SK-N-MC (cell line): ENCODE measurements at regions not wholly inside any gene's neighbourhood (a gene's known extent, or its start where the extent isn't known, plus 50 kb on each side); places are given as distances from the start of the nearest gene placed in this dataset.

Source experiments
- DNase-seq: peaks from one replicate; pipeline ENCODE4 v3.0.0-alpha.2; 2011; ENCODE audit warnings: low read depth, low spot score
- H3K27ac ChIP-seq: fragments of 200-600 bp; sonication (generic); 2 replicates; pipeline ENCODE4 v1.5.1; 2016; ENCODE audit warnings: mixed run types
- H3K36me3 ChIP-seq: fragments of 200-600 bp; sonication (generic); 2 replicates; pipeline ENCODE4 v1.6.1; 2017; ENCODE audit warnings: antibody characterized with exemption, low read length, mixed read lengths; ENCODE audit not compliant: insufficient read depth
- H3K4me3 ChIP-seq: fragments of 200-600 bp; sonication (generic); 2 replicates; pipeline ENCODE4 v1.5.1; 2016
- H3K9ac ChIP-seq: fragments of 200-600 bp; sonication (generic); 2 replicates; pipeline ENCODE4 v1.8.0; 2017; ENCODE audit warnings: mixed run types, mixed read lengths; ENCODE audit not compliant: insufficient read length
- H3K9me3 ChIP-seq: fragments of 200-600 bp; sonication (generic); 2 replicates; pipeline ENCODE4 v1.6.1; 2017; ENCODE audit warnings: low read depth, mild to moderate bottlenecking, antibody characterized with exemption, low read length, moderate library complexity, mixed read lengths
- EZH2 ChIP-seq: fragments of 200-600 bp; sonication (generic); IDR thresholded peaks from one replicate; pipeline ENCODE4 v1.6.1; 2017; ENCODE audit warnings: antibody characterized with exemption
- FOXP2 ChIP-seq: optimal IDR thresholded peaks from 2 replicates; pipeline ENCODE3; 2011; ENCODE audit warnings: mild to moderate bottlenecking, moderate library complexity; ENCODE audit not compliant: insufficient read depth; ENCODE audit errors: extremely low read length, control extremely low read depth
- POLR2AphosphoS5 ChIP-seq: IDR thresholded peaks from 2 replicates; pipeline ENCODE4 v1.6.1; 2012; ENCODE audit warnings: mild to moderate bottlenecking, low read depth, low read length, borderline replicate concordance

GRCh38 chr13:80035096-80035495, 305.8 kb downstream of the SPRY2 start:
- no peak for TF ChIP-seq EZH2
- TF ChIP-seq POLR2AphosphoS5: no peak
- TF ChIP-seq FOXP2: no peak
- H3K27ac ChIP-seq: no peak overlapping the region
- H3K4me3 ChIP-seq: no peak overlapping the region
- H3K9me3 ChIP-seq: no peaks in the 10 kb centered on the region
- H3K9ac ChIP-seq: no peak overlapping the region
- DNase-seq: no peak
- no peaks in the 10 kb centered on the region for H3K36me3 ChIP-seq

- H3K27ac ChIP-seq: no peak overlapping the region
- H3K4me3 ChIP-seq: no peak overlapping the region
- DNase-seq: no peak
- no peaks in the 10 kb centered on the region for H3K9me3 ChIP-seq
- no peak overlapping the region for H3K9ac ChIP-seq
- H3K36me3 ChIP-seq: no peaks in the 10 kb centered on the region
- TF ChIP-seq POLR2AphosphoS5 (no peak), EZH2 (no peak), FOXP2 (no peak)
These were observed 307.0 kb downstream of the SPRY2 start for GRCh38 chr13:80033951-80034350.

GRCh38 chr13:80033286-80033685, 307.6 kb downstream of the SPRY2 start:
- DNase-seq: no peak
- H3K9ac ChIP-seq: no peak overlapping the region
- no peaks in the 10 kb centered on the region for H3K9me3 ChIP-seq
- no peak overlapping the region for H3K4me3 ChIP-seq
- no peaks in the 10 kb centered on the region for H3K36me3 ChIP-seq
- H3K27ac ChIP-seq: no peak overlapping the region
- TF ChIP-seq FOXP2 (no peak), EZH2 (no peak), POLR2AphosphoS5 (no peak)

GRCh38 chr13:80030491-80030890, 310.4 kb downstream of the SPRY2 start:
- TF ChIP-seq FOXP2 (no peak), POLR2AphosphoS5 (no peak), EZH2 (no peak)
- H3K36me3 ChIP-seq: no peaks in the 10 kb centered on the region
- no peak for DNase-seq
- no peak overlapping the region for H3K4me3 ChIP-seq
- H3K27ac ChIP-seq: no peak overlapping the region
- H3K9me3 ChIP-seq: no peaks in the 10 kb centered on the region
- H3K9ac ChIP-seq: no peak overlapping the region

- no peak overlapping the region for H3K27ac ChIP-seq
- TF ChIP-seq FOXP2: no peak
- no peak for TF ChIP-seq POLR2AphosphoS5
- TF ChIP-seq EZH2: no peak
- DNase-seq: no peak
- no peak overlapping the region for H3K4me3 ChIP-seq
- no peaks in the 10 kb centered on the region for H3K36me3 ChIP-seq
- no peaks in the 10 kb centered on the region for H3K9me3 ChIP-seq
- H3K9ac ChIP-seq: no peak overlapping the region
These were observed 311.8 kb downstream of the SPRY2 start for GRCh38 chr13:80029170-80029569.

- no peak for TF ChIP-seq POLR2AphosphoS5
- TF ChIP-seq FOXP2: no peak
- no peak for TF ChIP-seq EZH2
- Histone ChIP-seq H3K9ac (no peak overlapping the region), H3K36me3 (no peaks in the 10 kb centered on the region), H3K9me3 (no peaks in the 10 kb centered on the region), H3K27ac (no peak overlapping the region), H3K4me3 (no peak overlapping the region)
- DNase-seq: no peak
These were observed 318.8 kb downstream of the SPRY2 start for GRCh38 chr13:80022146-80022545.

- Histone ChIP-seq H3K9ac (no peak overlapping the region), H3K27ac (no peak overlapping the region), H3K9me3 (no peaks in the 10 kb centered on the region), H3K36me3 (no peaks in the 10 kb centered on the region), H3K4me3 (no peak overlapping the region)
- no peak for DNase-seq
- TF ChIP-seq FOXP2 (no peak), POLR2AphosphoS5 (no peak)
These were observed 328.7 kb downstream of the SPRY2 start for GRCh38 chr13:80012251-80012650.

GRCh38 chr13:80011448-80012212, 329.3 kb downstream of the SPRY2 start:
- Histone ChIP-seq H3K9ac (no peak overlapping the region), H3K27ac (no peak overlapping the region), H3K4me3 (no peak overlapping the region), H3K9me3 (no peaks in the 10 kb centered on the region), H3K36me3 (no peaks in the 10 kb centered on the region)
- TF ChIP-seq EZH2 (no peak), POLR2AphosphoS5 (no peak), FOXP2 (no peak)
- DNase-seq: no peak

GRCh38 chr13:80010846-80011245, 330.1 kb downstream of the SPRY2 start:
- no peak for DNase-seq
- Histone ChIP-seq H3K9ac (no peak overlapping the region), H3K9me3 (no peaks in the 10 kb centered on the region), H3K36me3 (no peaks in the 10 kb centered on the region), H3K27ac (no peak overlapping the region), H3K4me3 (no peak overlapping the region)
- TF ChIP-seq EZH2 (no peak), POLR2AphosphoS5 (no peak)
